Prostate gland (tissue), 2 donors: ENCODE measurements at regions not wholly inside any gene's neighbourhood (a gene's known extent, or its start where the extent isn't known, plus 50 kb on each side); places are given as distances from the start of the nearest gene placed in this dataset.

Experiments
- CTCF ChIP-seq, 4 experiments: fragments of 200-600 bp in 2 of 4; fragments of 450-650 bp in 2 of 4; sonication (generic) in 2 of 4; IDR thresholded peaks; 1 replicate in 3 of 4; 2 replicates in 1 of 4; pipeline ENCODE4 v1.5.1; 2016 to 2019; ENCODE audit warnings: antibody characterized with exemption in 4 of 4, mild to moderate bottlenecking in 2 of 4, moderate library complexity in 2 of 4
- POLR2A ChIP-seq: fragments of 450-650 bp; IDR thresholded peaks from one replicate; pipeline ENCODE4 v1.6.1; 2016; ENCODE audit warnings: antibody characterized with exemption, mild to moderate bottlenecking
- POLR2AphosphoS5 ChIP-seq: sonication (generic); formaldehyde crosslinking; IDR thresholded peaks from one replicate; pipeline ENCODE4 v1.6.1; 2017; ENCODE audit warnings: antibody characterized with exemption

GRCh38 chrX:134737721-134738369 is 59.2 kb downstream of the PABIR2 start:
- TF ChIP-seq CTCF (IDR thresholded peaks at IDR 0.05) (no peak), POLR2A (no peak), POLR2AphosphoS5 (no peak)
